ENCODE measurements at regions not wholly inside any gene's neighbourhood (a gene's known extent, or its start where the extent isn't known, plus 50 kb on each side); places are given as distances from the start of the nearest gene placed in this dataset.

- no peak overlapping the region for H3K4me3 ChIP-seq (replicated peaks; ENCODE audit: low read depth, low read length)
- no peak for DNase-seq (ENCODE audit: low read depth)
- TF ChIP-seq CTCF (IDR thresholded peaks at IDR 0.05; ENCODE audit: low read length, missing control alignments), result no peak
Observed at GRCh38 chr6:164007881-164008280, 593.4 kb downstream of the QKI start.

- TF ChIP-seq CTCF (IDR thresholded peaks at IDR 0.05; ENCODE audit: low read length, missing control alignments), result no peak
- no peak for DNase-seq (ENCODE audit: low read depth)
- H3K4me3 ChIP-seq (replicated peaks; ENCODE audit: low read depth, low read length), result no peak overlapping the region
Observed at GRCh38 chr6:164006459-164006858, 591.9 kb downstream of the QKI start.

- no peak for TF ChIP-seq CTCF (IDR thresholded peaks at IDR 0.05; ENCODE audit: low read length, missing control alignments)
- no peak for DNase-seq (ENCODE audit: low read depth)
- H3K4me3 ChIP-seq (replicated peaks; ENCODE audit: low read depth, low read length), result no peak overlapping the region
Observed at GRCh38 chr6:164005004-164005711, 590.6 kb downstream of the QKI start.

GRCh38 chr6:164000276-164000675 lies 585.8 kb downstream of the QKI start:
- no peak for DNase-seq (ENCODE audit: low read depth)
- TF ChIP-seq CTCF (IDR thresholded peaks at IDR 0.05; ENCODE audit: low read length, missing control alignments), result no peak
- no peak overlapping the region for H3K4me3 ChIP-seq (replicated peaks; ENCODE audit: low read depth, low read length)

- TF ChIP-seq CTCF (IDR thresholded peaks at IDR 0.05; ENCODE audit: low read length, missing control alignments), result no peak
- no peak overlapping the region for H3K4me3 ChIP-seq (replicated peaks; ENCODE audit: low read depth, low read length)
- peak; percentile 9 for DNase-seq (ENCODE audit: low read depth)
Observed at GRCh38 chr6:163999475-164000125, 585.1 kb downstream of the QKI start.

GRCh38 chr6:163998496-163998895 lies 584.0 kb downstream of the QKI start:
- no peak for TF ChIP-seq CTCF (IDR thresholded peaks at IDR 0.05; ENCODE audit: low read length, missing control alignments)
- peak; percentile 20 for DNase-seq (ENCODE audit: low read depth)
- no peak overlapping the region for H3K4me3 ChIP-seq (replicated peaks; ENCODE audit: low read depth, low read length)

GRCh38 chr6:163996491-163996890 lies 582.0 kb downstream of the QKI start:
- no peak overlapping the region for H3K4me3 ChIP-seq (replicated peaks; ENCODE audit: low read depth, low read length)
- TF ChIP-seq CTCF (IDR thresholded peaks at IDR 0.05; ENCODE audit: low read length, missing control alignments), result no peak
- DNase-seq (ENCODE audit: low read depth), result no peak
